ENCODE measurements at regions not wholly inside any gene's neighbourhood (a gene's known extent, or its start where the extent isn't known, plus 50 kb on each side); places are given as distances from the start of the nearest gene placed in this dataset.

- peaks cover 0 to 5% (median 3%) of the 10 kb centered on the region in 3 donors for H3K27me3 ChIP-seq (ENCODE audit: insufficient read depth in 3 of 3, low read length in 2 of 3)
- DNase-seq = peak in 1 of 2 donors; percentile 2
- 72 to 81% (median 73%) methylated on average over 13 of the region's 13 CpGs for WGBS, 3 donors
- no peak for ATAC-seq
- intact Hi-C loops (cut with DNase I) = loop anchor here (1.0 to 10.0 kb wide), 3 partner anchors 245 to 515 kb away; no protein-coding TSS in a partner anchor
- no peaks in the 10 kb centered on the region for H3K36me3 ChIP-seq (ENCODE audit: insufficient read depth in 1 of 2, low read depth in 1 of 2)
- no peaks in the 10 kb centered on the region for H3K9me3 ChIP-seq
- no peaks in the 10 kb centered on the region for H3K4me1 ChIP-seq
- no peak overlapping the region for H3K27ac ChIP-seq
- TF ChIP-seq, protein P1, sequence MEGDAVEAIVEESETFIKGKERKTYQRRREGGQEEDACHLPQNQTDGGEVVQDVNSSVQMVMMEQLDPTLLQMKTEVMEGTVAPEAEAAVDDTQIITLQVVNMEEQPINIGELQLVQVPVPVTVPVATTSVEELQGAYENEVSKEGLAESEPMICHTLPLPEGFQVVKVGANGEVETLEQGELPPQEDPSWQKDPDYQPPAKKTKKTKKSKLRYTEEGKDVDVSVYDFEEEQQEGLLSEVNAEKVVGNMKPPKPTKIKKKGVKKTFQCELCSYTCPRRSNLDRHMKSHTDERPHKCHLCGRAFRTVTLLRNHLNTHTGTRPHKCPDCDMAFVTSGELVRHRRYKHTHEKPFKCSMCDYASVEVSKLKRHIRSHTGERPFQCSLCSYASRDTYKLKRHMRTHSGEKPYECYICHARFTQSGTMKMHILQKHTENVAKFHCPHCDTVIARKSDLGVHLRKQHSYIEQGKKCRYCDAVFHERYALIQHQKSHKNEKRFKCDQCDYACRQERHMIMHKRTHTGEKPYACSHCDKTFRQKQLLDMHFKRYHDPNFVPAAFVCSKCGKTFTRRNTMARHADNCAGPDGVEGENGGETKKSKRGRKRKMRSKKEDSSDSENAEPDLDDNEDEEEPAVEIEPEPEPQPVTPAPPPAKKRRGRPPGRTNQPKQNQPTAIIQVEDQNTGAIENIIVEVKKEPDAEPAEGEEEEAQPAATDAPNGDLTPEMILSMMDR (IDR thresholded peaks at IDR 0.05) = no peak
- H3K4me3 ChIP-seq = no peak overlapping the region
Measured at GRCh38 chr6:168369786-168370185, 50.2 kb upstream of the DACT2 start.

DNA sequence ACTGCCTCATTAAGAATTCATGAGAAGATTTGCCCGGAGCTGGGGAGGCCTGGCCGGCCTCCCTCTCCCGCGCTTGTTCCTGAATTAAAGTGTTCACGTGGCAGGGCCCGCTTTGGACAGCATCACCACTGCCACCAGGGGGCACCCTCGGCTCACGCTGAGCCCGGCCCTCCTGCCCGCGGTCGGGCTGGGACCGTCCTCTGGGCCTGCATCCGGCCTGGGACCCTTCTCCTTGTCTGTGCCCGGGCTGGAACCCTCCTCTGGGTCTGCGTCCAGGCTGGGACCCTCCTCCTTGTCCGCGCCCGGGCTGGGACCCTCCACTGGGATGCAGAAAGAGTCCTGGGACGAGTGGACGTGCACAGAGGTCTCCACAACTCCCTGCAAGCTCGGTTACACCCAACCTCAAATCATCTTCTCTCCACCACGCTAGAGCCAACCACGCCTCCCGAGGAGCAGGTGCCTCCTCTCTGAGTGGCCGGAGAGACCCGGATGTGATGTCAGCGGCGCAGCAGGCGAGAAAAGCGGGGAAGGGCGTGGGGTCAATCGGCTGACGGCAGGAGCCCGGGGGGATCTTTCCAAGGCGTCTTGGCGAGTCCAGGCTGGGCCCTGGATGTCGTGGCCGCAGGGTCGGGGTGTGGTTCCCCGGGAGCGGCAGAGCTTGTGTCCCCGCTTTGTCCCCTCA is 50.9 kb upstream of the DACT2 start:
- DNase-seq = peak; percentile 77 to 85
- TF ChIP-seq, protein P1 (IDR thresholded peaks at IDR 0.05) = peak; percentile 67
- Histone ChIP-seq H3K27ac (no peak overlapping the region), H3K9me3 (no peaks in the 10 kb centered on the region), H3K36me3 (ENCODE audit: insufficient read depth in 1 of 2, low read depth in 1 of 2) (no peaks in the 10 kb centered on the region), H3K4me1 (no peaks in the 10 kb centered on the region), H3K27me3 (ENCODE audit: insufficient read depth in 3 of 3, low read length in 2 of 3) (peaks cover 0 to 5% (median 3%) of the 10 kb centered on the region in 3 donors), H3K4me3 (no peak overlapping the region)
- ATAC-seq = peak; percentile 77 to 88 (median 80)
- intact Hi-C loops (cut with DNase I) = loop anchor here (1.0 to 10.0 kb wide), 3 partner anchors 244 to 514 kb away; no protein-coding TSS in a partner anchor
- 51 to 58% (median 53%) methylated on average over 43 of the region's 43 CpGs for WGBS, 3 donors

- intact Hi-C loops (cut with DNase I) = loop anchor here (2.0 to 10.0 kb wide), 2 partner anchors 244 to 514 kb away; no protein-coding TSS in a partner anchor
- Histone ChIP-seq H3K4me1 (no peaks in the 10 kb centered on the region), H3K27me3 (ENCODE audit: insufficient read depth in 3 of 3, low read length in 2 of 3) (peaks cover 0 to 5% (median 3%) of the 10 kb centered on the region in 3 donors), H3K36me3 (ENCODE audit: insufficient read depth in 1 of 2, low read depth in 1 of 2) (no peaks in the 10 kb centered on the region), H3K9me3 (no peaks in the 10 kb centered on the region), H3K4me3 (no peak overlapping the region), H3K27ac (no peak overlapping the region)
- DNase-seq (peak in 1 of 2 donors; percentile 4), ATAC-seq (no peak)
- 83 to 91% (median 89%) methylated on average over 11 of the region's 11 CpGs for WGBS, 3 donors
- TF ChIP-seq, protein P1 (IDR thresholded peaks at IDR 0.05) = no peak
Measured at GRCh38 chr6:168371185-168371584, 51.6 kb upstream of the DACT2 start.

DNA sequence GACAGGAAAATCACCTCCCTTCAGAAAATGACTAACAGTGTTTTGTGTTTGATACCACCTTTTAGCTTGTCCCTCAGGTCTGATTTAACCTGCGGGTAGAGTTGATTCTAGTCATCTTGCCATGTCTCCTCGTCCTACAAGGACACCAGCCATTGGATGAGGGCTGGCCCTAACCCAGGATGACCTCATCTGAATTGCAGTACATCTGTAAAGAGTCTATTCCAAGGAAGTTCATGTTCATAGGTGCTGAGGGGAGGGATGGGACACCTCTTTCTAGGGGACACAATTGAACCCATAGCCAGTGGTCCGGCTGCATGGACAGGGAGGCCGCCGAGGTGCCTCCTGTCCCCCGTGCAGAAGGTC is 52.0 kb upstream of the DACT2 start:
- 87 to 91% (median 87%) methylated on average over 6 of the region's 6 CpGs for WGBS, 3 donors
- Histone ChIP-seq H3K4me1 (no peaks in the 10 kb centered on the region), H3K9me3 (no peaks in the 10 kb centered on the region), H3K4me3 (no peak overlapping the region), H3K27ac (no peak overlapping the region), H3K27me3 (ENCODE audit: insufficient read depth in 3 of 3, low read length in 2 of 3) (peaks cover 0 to 5% (median 3%) of the 10 kb centered on the region in 3 donors), H3K36me3 (ENCODE audit: insufficient read depth in 1 of 2, low read depth in 1 of 2) (no peaks in the 10 kb centered on the region)
- ATAC-seq (no peak), DNase-seq (peak in 1 of 2 donors; percentile 13)
- TF ChIP-seq, protein P1 (IDR thresholded peaks at IDR 0.05) = no peak
- intact Hi-C loops (cut with DNase I) = loop anchor here (2.0 to 10.0 kb wide), 2 partner anchors 243 to 513 kb away; no protein-coding TSS in a partner anchor

Measured in psoas muscle (tissue), 7 donors.